Spleen (tissue), 7 donors: ENCODE measurements at regions not wholly inside any gene's neighbourhood (a gene's known extent, or its start where the extent isn't known, plus 50 kb on each side); places are given as distances from the start of the nearest gene placed in this dataset.

Experiments used
- CTCF ChIP-seq, 11 experiments: fragments of 200-600 bp in 7 of 11; fragments of 450-650 bp in 4 of 11; sonication (generic) in 4 of 11; IDR thresholded peaks in 8 of 11; conservative IDR thresholded peaks in 3 of 11; 1 replicate in 7 of 11; 2 replicates in 4 of 11; pipeline versions ENCODE4 v1.4.0 to v1.8.0; 2016 to 2021; ENCODE audit warnings: antibody characterized with exemption in 11 of 11, inconsistent platforms in 4 of 11, mild to moderate bottlenecking in 1 of 11
- POLR2A ChIP-seq, 3 donors: fragments of 450-650 bp; IDR thresholded peaks; one replicate each; pipeline ENCODE4 v1.5.1; 2017; ENCODE audit warnings: antibody characterized with exemption in 3 of 3, mild to moderate bottlenecking in 1 of 3
- POLR2AphosphoS5 ChIP-seq, 3 donors: sonication (generic); formaldehyde crosslinking; IDR thresholded peaks; one replicate each; pipeline ENCODE4 v1.5.1; 2017; ENCODE audit warnings: antibody characterized with exemption in 3 of 3
- donor health status: DM: no; HTN: no; CAD: no; lungs with moderate emphysema.
- donor health status: DM: no; HTN: no; CAD: no.
- donor health status: DM: no; HTN: no; CAD: no.

- TF ChIP-seq CTCF (IDR thresholded peaks at IDR 0.05 in 8 of 11, conservative IDR thresholded peaks at IDR 0.05 in 3 of 11) = no peak
- TF ChIP-seq POLR2A (IDR thresholded peaks at IDR 0.05) = no peak
- no peak for TF ChIP-seq POLR2AphosphoS5 (IDR thresholded peaks at IDR 0.05)
Observed at GRCh38 chr3:95629802-95630201, 1184.6 kb upstream of the EPHA6 start.
